Neural cell (in vitro differentiated cells): ENCODE measurements at regions not wholly inside any gene's neighbourhood (a gene's known extent, or its start where the extent isn't known, plus 50 kb on each side); places are given as distances from the start of the nearest gene placed in this dataset.

Source experiments
- H2AFZ ChIP-seq: fragments of 200-600, 300-800 bp; sonication (generic), shearing (Covaris generic); 2 replicates; pipeline ENCODE4 v1.6.0; 2014; ENCODE audit warnings: low read depth, mild to moderate bottlenecking, antibody characterized with exemption, low read length, moderate library complexity
- H3F3A ChIP-seq: fragments of 200-600 bp; shearing (Covaris generic); 2 replicates; pipeline ENCODE4 v1.6.1; 2016; ENCODE audit warnings: mild to moderate bottlenecking, moderate library complexity, mixed read lengths, antibody characterized with exemption, low read length; ENCODE audit not compliant: insufficient read depth, poor library complexity, severe bottlenecking
- H3K27ac ChIP-seq: fragments of 200-600, 300-800 bp; sonication (generic), shearing (Covaris generic); 2 replicates; pipeline ENCODE4 v1.5.1; 2014; ENCODE audit warnings: mild to moderate bottlenecking, low read length, moderate library complexity
- H3K27me3 ChIP-seq: fragments of 300-800, 200-600 bp; sonication (generic), shearing (Covaris generic); 2 replicates; pipeline ENCODE4 v1.6.0; 2014; ENCODE audit warnings: mild to moderate bottlenecking, low read depth, low read length, moderate library complexity; ENCODE audit not compliant: insufficient read depth
- H3K36me3 ChIP-seq: fragments of 300-800, 200-600 bp; sonication (generic), shearing (Covaris generic); 2 replicates; pipeline ENCODE4 v1.5.1; 2014; ENCODE audit warnings: mild to moderate bottlenecking, antibody characterized with exemption, low read length, moderate library complexity; ENCODE audit not compliant: insufficient read depth
- H3K4me2 ChIP-seq: fragments of 300-800, 200-600 bp; sonication (generic), shearing (Covaris generic); 2 replicates; pipeline ENCODE4 v1.6.0; 2014; ENCODE audit warnings: mild to moderate bottlenecking, low read length
- H3K4me3 ChIP-seq: fragments of 300-800, 200-600 bp; sonication (generic), shearing (Covaris generic); 2 replicates; pipeline ENCODE4 v1.5.1; 2014; ENCODE audit warnings: mild to moderate bottlenecking, low read length, moderate library complexity
- H3K79me2 ChIP-seq: fragments of 200-600 bp; shearing (Covaris generic); replicated peaks from 2 replicates; pipeline ENCODE4 v1.6.0; 2014; ENCODE audit warnings: mild to moderate bottlenecking, low read length, moderate library complexity; ENCODE audit not compliant: insufficient read depth
- H3K9ac ChIP-seq: fragments of 300-800, 200-600 bp; sonication (generic), shearing (Covaris generic); 2 replicates; pipeline ENCODE4 v1.6.1; 2016; ENCODE audit warnings: mild to moderate bottlenecking, low read length, mixed read lengths
- H3K9me2 ChIP-seq: fragments of 200-600 bp; shearing (Covaris generic); 2 replicates; pipeline ENCODE4 v1.6.1; 2016; ENCODE audit warnings: mild to moderate bottlenecking, low read length, mixed read lengths; ENCODE audit not compliant: insufficient read depth
- H3K9me3 ChIP-seq: fragments of 200-600, 300-800 bp; sonication (generic), shearing (Covaris generic); 2 replicates; pipeline ENCODE4 v1.6.1; 2016; ENCODE audit warnings: mild to moderate bottlenecking, mixed run types, low read length, moderate library complexity, mixed read lengths
- H4K20me1 ChIP-seq: fragments of 200-600 bp; shearing (Covaris generic); 2 replicates; pipeline ENCODE4 v1.6.1; 2016; ENCODE audit warnings: mild to moderate bottlenecking, mixed run types; ENCODE audit not compliant: insufficient read depth
- CTCF ChIP-seq: fragments of 450-650 bp; IDR thresholded peaks from 2 replicates; pipeline ENCODE4 v1.5.1; 2014; ENCODE audit warnings: antibody characterized with exemption, mild to moderate bottlenecking, moderate library complexity; ENCODE audit not compliant: poor library complexity, severe bottlenecking
- EP300 ChIP-seq: fragments of 450-650 bp; conservative IDR thresholded peaks from 2 replicates; pipeline ENCODE4 v1.6.1; 2014; ENCODE audit warnings: antibody characterized with exemption, mild to moderate bottlenecking, moderate library complexity; ENCODE audit not compliant: poor library complexity, severe bottlenecking
- EZH2 ChIP-seq: fragments of 200-600, 300-800 bp; shearing (Covaris generic), sonication (generic); IDR thresholded peaks from 2 replicates; pipeline ENCODE4 v1.6.1; 2014; ENCODE audit warnings: antibody characterized with exemption, low read length, borderline replicate concordance, mild to moderate bottlenecking; ENCODE audit not compliant: insufficient read depth, poor library complexity, severe bottlenecking
- MXI1 ChIP-seq: fragments of 450-650 bp; conservative IDR thresholded peaks from 2 replicates; pipeline ENCODE4 v1.6.1; 2014; ENCODE audit warnings: antibody characterized with exemption, mild to moderate bottlenecking; ENCODE audit not compliant: poor library complexity, severe bottlenecking
- POLR2AphosphoS5 ChIP-seq: IDR thresholded peaks from 2 replicates; pipeline ENCODE4 v1.6.1; 2012
- RAD21 ChIP-seq: fragments of 450-650 bp; conservative IDR thresholded peaks from 2 replicates; pipeline ENCODE4 v1.6.1; 2014; ENCODE audit warnings: antibody characterized with exemption, mild to moderate bottlenecking, moderate library complexity
- SMC3 ChIP-seq: fragments of 450-650 bp; conservative IDR thresholded peaks from 2 replicates; pipeline ENCODE4 v1.6.1; 2014; ENCODE audit warnings: antibody characterized with exemption, mild to moderate bottlenecking, moderate library complexity; ENCODE audit not compliant: poor library complexity
- TAF1 ChIP-seq: IDR thresholded peaks from 2 replicates; pipeline ENCODE4 v1.6.1; 2012; ENCODE audit warnings: low read depth
- TF ChIP-seq, protein P1 (sequence below): IDR thresholded peaks from 2 replicates; pipeline ENCODE4 v1.6.1; 2012; ENCODE audit warnings: borderline replicate concordance

DNA sequence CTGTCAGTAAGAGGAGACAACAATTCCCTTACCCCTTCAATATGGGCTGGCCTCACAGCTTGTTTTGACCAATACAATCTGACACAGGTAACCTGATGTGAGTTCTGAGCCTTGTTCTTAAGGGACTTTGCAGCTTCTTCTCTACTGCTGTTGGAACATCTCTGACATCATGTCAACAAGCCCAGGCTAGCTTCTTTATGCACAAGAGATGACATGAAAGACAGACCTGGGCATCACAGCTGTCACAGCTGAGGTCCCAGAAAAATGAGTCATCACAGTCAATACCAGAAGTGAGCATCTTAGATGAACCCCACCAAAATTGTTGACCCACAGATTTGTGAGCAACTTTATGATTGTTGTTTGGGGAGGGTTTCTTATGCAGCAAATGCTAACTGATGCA, 431.7 kb upstream of the PSMD7 start:
- no peaks in the 10 kb centered on the region for H4K20me1 ChIP-seq
- H3K27me3 ChIP-seq = no peaks in the 10 kb centered on the region
- H3K9ac ChIP-seq = no peak overlapping the region
- no peaks in the 10 kb centered on the region for H3K79me2 ChIP-seq
- H3K9me2 ChIP-seq = no peaks in the 10 kb centered on the region
- H2AFZ ChIP-seq = no peak overlapping the region
- H3K27ac ChIP-seq = no peak overlapping the region
- no peak overlapping the region for H3K4me3 ChIP-seq
- TF ChIP-seq, protein P1, sequence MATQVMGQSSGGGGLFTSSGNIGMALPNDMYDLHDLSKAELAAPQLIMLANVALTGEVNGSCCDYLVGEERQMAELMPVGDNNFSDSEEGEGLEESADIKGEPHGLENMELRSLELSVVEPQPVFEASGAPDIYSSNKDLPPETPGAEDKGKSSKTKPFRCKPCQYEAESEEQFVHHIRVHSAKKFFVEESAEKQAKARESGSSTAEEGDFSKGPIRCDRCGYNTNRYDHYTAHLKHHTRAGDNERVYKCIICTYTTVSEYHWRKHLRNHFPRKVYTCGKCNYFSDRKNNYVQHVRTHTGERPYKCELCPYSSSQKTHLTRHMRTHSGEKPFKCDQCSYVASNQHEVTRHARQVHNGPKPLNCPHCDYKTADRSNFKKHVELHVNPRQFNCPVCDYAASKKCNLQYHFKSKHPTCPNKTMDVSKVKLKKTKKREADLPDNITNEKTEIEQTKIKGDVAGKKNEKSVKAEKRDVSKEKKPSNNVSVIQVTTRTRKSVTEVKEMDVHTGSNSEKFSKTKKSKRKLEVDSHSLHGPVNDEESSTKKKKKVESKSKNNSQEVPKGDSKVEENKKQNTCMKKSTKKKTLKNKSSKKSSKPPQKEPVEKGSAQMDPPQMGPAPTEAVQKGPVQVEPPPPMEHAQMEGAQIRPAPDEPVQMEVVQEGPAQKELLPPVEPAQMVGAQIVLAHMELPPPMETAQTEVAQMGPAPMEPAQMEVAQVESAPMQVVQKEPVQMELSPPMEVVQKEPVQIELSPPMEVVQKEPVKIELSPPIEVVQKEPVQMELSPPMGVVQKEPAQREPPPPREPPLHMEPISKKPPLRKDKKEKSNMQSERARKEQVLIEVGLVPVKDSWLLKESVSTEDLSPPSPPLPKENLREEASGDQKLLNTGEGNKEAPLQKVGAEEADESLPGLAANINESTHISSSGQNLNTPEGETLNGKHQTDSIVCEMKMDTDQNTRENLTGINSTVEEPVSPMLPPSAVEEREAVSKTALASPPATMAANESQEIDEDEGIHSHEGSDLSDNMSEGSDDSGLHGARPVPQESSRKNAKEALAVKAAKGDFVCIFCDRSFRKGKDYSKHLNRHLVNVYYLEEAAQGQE = no peak
- TF ChIP-seq TAF1 = no peak
- TF ChIP-seq SMC3 = no peak
- TF ChIP-seq CTCF = no peak
- no peak for TF ChIP-seq MXI1
- no peak for TF ChIP-seq EP300
- TF ChIP-seq EZH2 = no peak
- no peak for TF ChIP-seq RAD21
- no peak for TF ChIP-seq POLR2AphosphoS5
- H3K9me3 ChIP-seq = no peaks in the 10 kb centered on the region
- H3K4me2 ChIP-seq = no peak overlapping the region
- no peaks in the 10 kb centered on the region for H3K36me3 ChIP-seq
- no peaks in the 10 kb centered on the region for H3F3A ChIP-seq

GRCh38 chr16:73858326-73858725, 438.3 kb upstream of the PSMD7 start:
- no peak overlapping the region for H3K4me3 ChIP-seq
- TF ChIP-seq, protein P1 = no peak
- TF ChIP-seq TAF1 = no peak
- no peak for TF ChIP-seq SMC3
- no peak for TF ChIP-seq CTCF
- no peak for TF ChIP-seq MXI1
- no peak for TF ChIP-seq EZH2
- TF ChIP-seq EP300 = no peak
- TF ChIP-seq RAD21 = no peak
- no peak for TF ChIP-seq POLR2AphosphoS5

More at GRCh38 chr16:73858326-73858725, 438.3 kb upstream of the PSMD7 start:
- no peak overlapping the region for H3K4me2 ChIP-seq
- H3K36me3 ChIP-seq = no peaks in the 10 kb centered on the region
- H3K79me2 ChIP-seq = no peaks in the 10 kb centered on the region
- peak overlapping the region; percentile 14 for H3K27ac ChIP-seq
- no peak overlapping the region for H2AFZ ChIP-seq
- H3F3A ChIP-seq = no peaks in the 10 kb centered on the region
- no peaks in the 10 kb centered on the region for H3K9me2 ChIP-seq
- H3K27me3 ChIP-seq = no peaks in the 10 kb centered on the region
- H3K9ac ChIP-seq = no peak overlapping the region
- H3K9me3 ChIP-seq = no peaks in the 10 kb centered on the region
- H4K20me1 ChIP-seq = no peaks in the 10 kb centered on the region
